ENCODE measurements at regions not wholly inside any gene's neighbourhood (a gene's known extent, or its start where the extent isn't known, plus 50 kb on each side); places are given as distances from the start of the nearest gene placed in this dataset.

DNA sequence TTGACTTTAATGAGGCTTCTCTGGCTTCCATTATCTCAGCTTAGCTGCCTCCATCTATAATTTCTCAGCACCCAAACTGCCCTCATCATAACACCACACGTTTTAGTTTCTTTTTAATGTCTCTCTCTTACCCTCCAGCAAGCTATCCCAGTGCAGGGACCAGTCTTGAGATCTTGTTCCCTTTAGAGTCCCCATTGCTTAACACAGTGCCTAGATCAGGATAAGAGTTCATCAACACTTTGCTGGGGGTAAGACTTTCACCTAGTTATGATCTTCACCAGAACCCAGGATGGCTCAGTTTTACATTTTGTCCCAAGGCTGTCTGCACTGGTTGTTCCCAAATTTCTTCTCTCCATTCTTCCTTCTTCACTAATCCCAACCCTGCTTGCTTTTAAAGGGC is 126.1 kb downstream of the OR2B2 start:
- TF ChIP-seq, protein P1, sequence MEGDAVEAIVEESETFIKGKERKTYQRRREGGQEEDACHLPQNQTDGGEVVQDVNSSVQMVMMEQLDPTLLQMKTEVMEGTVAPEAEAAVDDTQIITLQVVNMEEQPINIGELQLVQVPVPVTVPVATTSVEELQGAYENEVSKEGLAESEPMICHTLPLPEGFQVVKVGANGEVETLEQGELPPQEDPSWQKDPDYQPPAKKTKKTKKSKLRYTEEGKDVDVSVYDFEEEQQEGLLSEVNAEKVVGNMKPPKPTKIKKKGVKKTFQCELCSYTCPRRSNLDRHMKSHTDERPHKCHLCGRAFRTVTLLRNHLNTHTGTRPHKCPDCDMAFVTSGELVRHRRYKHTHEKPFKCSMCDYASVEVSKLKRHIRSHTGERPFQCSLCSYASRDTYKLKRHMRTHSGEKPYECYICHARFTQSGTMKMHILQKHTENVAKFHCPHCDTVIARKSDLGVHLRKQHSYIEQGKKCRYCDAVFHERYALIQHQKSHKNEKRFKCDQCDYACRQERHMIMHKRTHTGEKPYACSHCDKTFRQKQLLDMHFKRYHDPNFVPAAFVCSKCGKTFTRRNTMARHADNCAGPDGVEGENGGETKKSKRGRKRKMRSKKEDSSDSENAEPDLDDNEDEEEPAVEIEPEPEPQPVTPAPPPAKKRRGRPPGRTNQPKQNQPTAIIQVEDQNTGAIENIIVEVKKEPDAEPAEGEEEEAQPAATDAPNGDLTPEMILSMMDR (conservative IDR thresholded peaks at IDR 0.05): no peak
- no peak for TF ChIP-seq ZFX (IDR thresholded peaks at IDR 0.05)
